MM.1S (cell line): ENCODE measurements at regions not wholly inside any gene's neighbourhood (a gene's known extent, or its start where the extent isn't known, plus 50 kb on each side); places are given as distances from the start of the nearest gene placed in this dataset.

ENCODE experiments used
- CTCF ChIP-seq: fragments of 300-600 bp; sonication (generic); IDR thresholded peaks from 2 replicates; pipeline ENCODE4 v1.5.1; 2016; ENCODE audit warnings: antibody characterized with exemption, low read length, mixed read lengths
- EZH2 ChIP-seq: fragments of 300-600 bp; sonication (generic); optimal IDR thresholded peaks from 2 replicates; pipeline ENCODE3; 2017; ENCODE audit warnings: low read depth, mild to moderate bottlenecking, antibody characterized with exemption, low read length, mixed read lengths
- EZH2phosphoT487 ChIP-seq: fragments of 300-600 bp; sonication (generic); IDR thresholded peaks from 2 replicates; pipeline ENCODE4 v1.6.1; 2018; ENCODE audit warnings: antibody characterized with exemption, low read length

- TF ChIP-seq CTCF (no peak; the same call in none of the 2 replicates), EZH2phosphoT487 (no peak), EZH2 (no peak)
These were observed 69.2 kb upstream of the FAT1 start for GRCh38 chr4:186792728-186793366.
